ENCODE measurements at regions not wholly inside any gene's neighbourhood (a gene's known extent, or its start where the extent isn't known, plus 50 kb on each side); places are given as distances from the start of the nearest gene placed in this dataset.

DNA sequence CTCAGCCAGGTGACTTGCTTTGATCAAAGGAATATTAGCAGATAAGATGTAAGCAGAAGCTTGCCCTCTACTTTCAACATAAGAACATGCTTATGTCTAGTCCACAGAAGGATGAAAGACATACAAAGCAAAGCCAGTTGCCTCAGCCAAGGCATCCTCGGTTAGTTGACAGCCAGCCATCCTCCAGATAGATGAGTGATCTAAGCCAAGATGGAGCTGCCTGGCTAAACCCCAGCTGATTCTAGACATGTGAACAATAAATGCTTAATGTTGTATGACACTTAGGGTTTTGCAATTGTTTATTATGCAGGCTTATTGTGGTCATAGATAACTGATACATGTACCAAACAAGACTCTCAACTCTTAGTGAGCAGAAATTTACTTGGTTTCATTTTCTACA lies 157.6 kb upstream of the TMTC2 start:
- no peaks in the 10 kb centered on the region for H3K27me3 ChIP-seq (ENCODE audit: insufficient read depth, low read depth, severe bottlenecking)
- TF ChIP-seq, protein P1, sequence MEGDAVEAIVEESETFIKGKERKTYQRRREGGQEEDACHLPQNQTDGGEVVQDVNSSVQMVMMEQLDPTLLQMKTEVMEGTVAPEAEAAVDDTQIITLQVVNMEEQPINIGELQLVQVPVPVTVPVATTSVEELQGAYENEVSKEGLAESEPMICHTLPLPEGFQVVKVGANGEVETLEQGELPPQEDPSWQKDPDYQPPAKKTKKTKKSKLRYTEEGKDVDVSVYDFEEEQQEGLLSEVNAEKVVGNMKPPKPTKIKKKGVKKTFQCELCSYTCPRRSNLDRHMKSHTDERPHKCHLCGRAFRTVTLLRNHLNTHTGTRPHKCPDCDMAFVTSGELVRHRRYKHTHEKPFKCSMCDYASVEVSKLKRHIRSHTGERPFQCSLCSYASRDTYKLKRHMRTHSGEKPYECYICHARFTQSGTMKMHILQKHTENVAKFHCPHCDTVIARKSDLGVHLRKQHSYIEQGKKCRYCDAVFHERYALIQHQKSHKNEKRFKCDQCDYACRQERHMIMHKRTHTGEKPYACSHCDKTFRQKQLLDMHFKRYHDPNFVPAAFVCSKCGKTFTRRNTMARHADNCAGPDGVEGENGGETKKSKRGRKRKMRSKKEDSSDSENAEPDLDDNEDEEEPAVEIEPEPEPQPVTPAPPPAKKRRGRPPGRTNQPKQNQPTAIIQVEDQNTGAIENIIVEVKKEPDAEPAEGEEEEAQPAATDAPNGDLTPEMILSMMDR (IDR thresholded peaks at IDR 0.05; ENCODE audit: low read depth, low read length), result no peak
- DNase-seq, result no peak
- H3K4me3 ChIP-seq (ENCODE audit: low read depth, low read length), result no peak overlapping the region
- no peak overlapping the region for H3K27ac ChIP-seq
- H3K36me3 ChIP-seq, result no peaks in the 10 kb centered on the region
- H3K9me3 ChIP-seq (ENCODE audit: severe bottlenecking), result no peaks in the 10 kb centered on the region

DNA sequence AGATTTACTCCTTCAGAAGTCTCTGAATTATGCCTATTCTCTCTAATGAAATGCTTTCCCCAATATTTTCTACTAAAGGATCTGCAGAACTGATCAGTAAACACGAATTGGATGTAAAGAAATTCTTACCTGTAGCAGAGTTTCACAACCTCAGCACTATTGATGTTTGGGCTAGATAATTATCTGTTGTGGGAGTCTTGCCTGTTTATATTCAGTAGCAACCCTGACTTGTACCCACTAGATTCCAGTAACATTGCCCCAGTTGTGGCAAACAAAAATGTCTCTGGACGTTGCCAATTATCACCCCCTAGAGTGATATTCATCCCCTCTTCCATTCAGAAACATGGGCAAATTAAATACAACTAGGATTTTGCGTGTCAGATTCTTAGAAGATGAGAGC lies 156.8 kb upstream of the TMTC2 start:
- Histone ChIP-seq H3K36me3 (no peaks in the 10 kb centered on the region), H3K4me3 (ENCODE audit: low read depth, low read length) (no peak overlapping the region), H3K27ac (no peak overlapping the region), H3K27me3 (ENCODE audit: insufficient read depth, low read depth, severe bottlenecking) (no peaks in the 10 kb centered on the region), H3K9me3 (ENCODE audit: severe bottlenecking) (no peaks in the 10 kb centered on the region)
- TF ChIP-seq, protein P1 (IDR thresholded peaks at IDR 0.05; ENCODE audit: low read depth, low read length), result no peak
- DNase-seq, result no peak

DNA sequence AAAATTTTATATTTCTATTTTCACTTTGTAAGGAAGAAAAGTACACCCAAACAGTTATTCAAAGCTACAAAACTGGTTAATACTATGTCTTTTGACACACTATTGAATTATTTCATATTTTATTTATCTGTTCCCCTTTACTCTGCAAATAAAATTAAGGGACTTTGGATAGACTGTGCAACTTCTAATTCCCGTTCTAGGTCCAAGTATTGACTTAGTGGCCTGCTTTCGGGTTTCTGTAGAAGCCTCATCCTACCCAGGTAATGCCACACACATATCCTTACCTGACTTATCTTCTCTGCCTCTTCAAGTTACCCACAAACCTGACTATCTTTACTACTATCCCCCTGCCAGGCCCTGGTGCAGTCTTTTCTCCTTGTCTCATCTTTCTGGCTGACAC lies 156.3 kb upstream of the TMTC2 start:
- Histone ChIP-seq H3K4me3 (ENCODE audit: low read depth, low read length) (no peak overlapping the region), H3K36me3 (no peaks in the 10 kb centered on the region), H3K27ac (no peak overlapping the region), H3K27me3 (ENCODE audit: insufficient read depth, low read depth, severe bottlenecking) (no peaks in the 10 kb centered on the region), H3K9me3 (ENCODE audit: severe bottlenecking) (no peaks in the 10 kb centered on the region)
- DNase-seq, result no peak
- TF ChIP-seq, protein P1 (IDR thresholded peaks at IDR 0.05; ENCODE audit: low read depth, low read length), result no peak

DNA sequence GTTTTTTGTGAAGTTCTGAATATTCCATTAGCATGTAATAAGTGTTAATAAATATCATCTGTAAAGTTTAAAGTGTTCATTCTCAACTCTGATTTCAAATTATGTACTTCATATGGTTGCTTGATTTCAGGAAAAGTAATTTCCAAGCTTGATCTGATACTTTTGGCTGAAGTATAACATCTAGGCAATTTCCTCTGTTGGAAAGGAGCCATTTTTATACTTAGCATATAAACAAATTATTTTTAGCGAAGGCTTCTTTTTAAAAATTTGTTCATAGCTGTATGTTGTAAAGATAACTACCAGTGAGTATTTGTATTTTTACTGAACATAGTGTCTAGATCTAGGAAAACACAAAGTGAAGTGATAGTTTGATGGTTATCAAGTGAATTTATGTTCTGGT lies 153.4 kb upstream of the TMTC2 start:
- no peak for DNase-seq
- Histone ChIP-seq H3K36me3 (no peaks in the 10 kb centered on the region), H3K4me3 (ENCODE audit: low read depth, low read length) (no peak overlapping the region), H3K27ac (no peak overlapping the region), H3K27me3 (ENCODE audit: insufficient read depth, low read depth, severe bottlenecking) (no peaks in the 10 kb centered on the region), H3K9me3 (ENCODE audit: severe bottlenecking) (no peaks in the 10 kb centered on the region)
- TF ChIP-seq, protein P1 (IDR thresholded peaks at IDR 0.05; ENCODE audit: low read depth, low read length), result no peak

DNA sequence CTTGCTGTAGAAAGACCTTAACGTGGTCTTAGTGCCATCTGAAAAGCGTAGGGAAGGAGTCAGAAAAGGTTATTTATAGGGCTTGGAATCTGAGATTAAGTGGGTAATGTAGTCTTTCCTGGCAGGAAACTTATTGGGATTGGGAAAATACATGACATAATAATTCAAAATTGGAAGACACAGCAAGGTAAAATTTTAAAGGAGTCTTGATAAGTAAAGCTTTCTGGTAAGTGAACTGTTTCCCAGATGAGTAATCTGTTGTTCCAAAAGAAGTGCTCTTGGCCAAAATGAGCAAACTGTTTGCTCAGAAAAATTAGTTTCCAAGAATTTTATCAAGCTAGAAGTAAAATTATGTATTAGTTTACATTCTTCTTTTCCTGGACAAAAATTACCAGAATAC lies 149.3 kb upstream of the TMTC2 start:
- TF ChIP-seq, protein P1 (IDR thresholded peaks at IDR 0.05; ENCODE audit: low read depth, low read length), result no peak
- Histone ChIP-seq H3K27ac (no peak overlapping the region), H3K9me3 (ENCODE audit: severe bottlenecking) (peaks cover 3% of the 10 kb centered on the region), H3K27me3 (ENCODE audit: insufficient read depth, low read depth, severe bottlenecking) (no peaks in the 10 kb centered on the region), H3K36me3 (no peaks in the 10 kb centered on the region), H3K4me3 (ENCODE audit: low read depth, low read length) (no peak overlapping the region)
- no peak for DNase-seq

DNA sequence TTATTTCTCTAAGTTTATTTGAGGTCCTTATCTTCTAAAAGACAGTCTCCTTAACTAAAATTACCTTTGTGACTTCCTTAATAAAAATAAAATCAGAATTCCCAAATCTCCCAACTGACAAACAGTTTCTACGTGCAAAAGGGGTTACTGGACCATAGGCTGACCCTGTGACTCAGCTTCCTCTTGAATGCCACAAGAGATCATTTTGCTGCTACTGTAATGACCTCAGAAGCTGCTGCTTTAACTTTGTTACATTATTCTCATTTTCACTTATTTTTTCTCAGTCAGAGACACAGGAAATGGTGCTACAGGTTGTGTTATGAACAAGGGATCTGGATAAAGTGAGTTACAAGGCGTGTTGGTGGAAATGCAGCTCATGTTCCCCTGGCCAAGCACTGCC lies 132.2 kb upstream of the TMTC2 start:
- no peak overlapping the region for H3K27ac ChIP-seq
- TF ChIP-seq, protein P1 (IDR thresholded peaks at IDR 0.05; ENCODE audit: low read depth, low read length), result no peak
- H3K9me3 ChIP-seq (ENCODE audit: severe bottlenecking), result no peaks in the 10 kb centered on the region
- no peak overlapping the region for H3K4me3 ChIP-seq (ENCODE audit: low read depth, low read length)
- H3K36me3 ChIP-seq, result no peaks in the 10 kb centered on the region
- no peak for DNase-seq
- H3K27me3 ChIP-seq (ENCODE audit: insufficient read depth, low read depth, severe bottlenecking), result no peaks in the 10 kb centered on the region
